SH-SY5Y (cell line): ENCODE measurements at regions not wholly inside any gene's neighbourhood (a gene's known extent, or its start where the extent isn't known, plus 50 kb on each side); places are given as distances from the start of the nearest gene placed in this dataset.

Experiments used
- GATA2 ChIP-seq: IDR thresholded peaks from 2 replicates; pipeline ENCODE4 v1.6.1; 2011; ENCODE audit warnings: mild to moderate bottlenecking, low read depth, low read length
- GATA3 ChIP-seq: IDR thresholded peaks from 2 replicates; pipeline ENCODE4 v1.6.1; 2011; ENCODE audit warnings: low read depth, mild to moderate bottlenecking, low read length, moderate library complexity

DNA sequence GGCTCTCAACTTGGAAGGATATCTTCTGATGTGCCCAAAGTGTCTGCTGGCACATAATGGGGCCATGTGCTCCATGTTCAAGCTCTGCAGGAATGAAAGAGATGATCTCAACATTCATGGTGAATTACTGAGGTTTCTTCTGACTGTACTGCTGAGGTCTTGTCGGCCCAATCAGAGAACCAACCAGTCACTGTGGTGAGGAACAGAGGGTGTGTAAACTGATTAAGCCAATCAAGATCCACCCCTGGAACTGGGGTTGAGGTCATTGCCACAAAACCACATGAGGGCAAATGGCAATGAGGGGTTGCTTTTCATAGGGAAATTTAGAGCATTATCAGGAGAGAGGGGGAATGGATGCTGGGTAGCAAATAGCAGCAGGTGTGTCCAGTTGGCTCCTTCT is 152.3 kb upstream of the RAG2 start:
- TF ChIP-seq GATA3 (no peak), GATA2 (no peak)

DNA sequence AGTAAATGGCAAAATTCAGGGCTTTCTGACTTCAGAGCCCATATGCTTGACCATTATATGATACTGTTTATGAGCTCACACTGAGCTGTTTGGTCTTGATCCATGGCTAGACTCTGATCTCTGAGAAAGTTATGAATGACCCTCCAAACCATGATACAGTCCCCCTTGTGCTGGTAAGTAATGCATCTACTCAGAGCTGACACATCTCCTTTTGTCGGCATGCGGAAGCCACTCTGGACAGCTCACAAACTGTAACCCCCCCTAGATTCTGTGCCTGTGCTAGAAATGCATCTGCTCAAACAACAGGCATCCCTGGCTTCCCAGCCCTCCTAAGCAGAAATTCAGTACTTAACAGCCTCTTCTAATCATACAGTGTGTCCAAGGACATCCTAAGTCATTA is 150.8 kb upstream of the RAG2 start:
- TF ChIP-seq GATA2, result no peak
- TF ChIP-seq GATA3, result no peak

- TF ChIP-seq GATA3 (no peak), GATA2 (no peak; the same call in 1 of the 2 replicates)
Observed at GRCh38 chr11:36746886-36747710, 149.1 kb upstream of the RAG2 start.

- TF ChIP-seq GATA2, result no peak
- no peak for TF ChIP-seq GATA3
Observed at GRCh38 chr11:36744375-36745168, 146.5 kb upstream of the RAG2 start.

DNA sequence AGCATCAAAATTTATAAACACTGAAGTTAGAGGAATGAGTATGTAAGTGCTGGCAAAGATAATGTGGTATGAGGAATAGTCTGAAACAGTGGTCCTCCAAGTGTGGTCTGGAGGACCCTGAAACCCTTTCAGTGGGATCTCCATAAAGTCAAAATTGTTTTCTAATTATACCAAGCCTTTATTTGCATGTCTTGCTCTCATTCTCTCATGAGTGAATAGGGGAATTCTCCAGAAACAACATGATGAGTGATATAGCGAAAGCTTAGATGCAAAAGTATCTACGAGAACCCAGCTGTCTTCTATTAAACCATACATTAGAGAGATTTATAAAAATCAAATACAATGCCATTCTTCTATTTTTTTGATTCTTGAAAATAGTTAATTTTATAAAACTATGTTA is 145.0 kb upstream of the RAG2 start:
- TF ChIP-seq GATA3, result no peak
- no peak for TF ChIP-seq GATA2

- TF ChIP-seq GATA2 (no peak), GATA3 (no peak)
Observed at GRCh38 chr11:36741515-36741914, 143.5 kb upstream of the RAG2 start.

DNA sequence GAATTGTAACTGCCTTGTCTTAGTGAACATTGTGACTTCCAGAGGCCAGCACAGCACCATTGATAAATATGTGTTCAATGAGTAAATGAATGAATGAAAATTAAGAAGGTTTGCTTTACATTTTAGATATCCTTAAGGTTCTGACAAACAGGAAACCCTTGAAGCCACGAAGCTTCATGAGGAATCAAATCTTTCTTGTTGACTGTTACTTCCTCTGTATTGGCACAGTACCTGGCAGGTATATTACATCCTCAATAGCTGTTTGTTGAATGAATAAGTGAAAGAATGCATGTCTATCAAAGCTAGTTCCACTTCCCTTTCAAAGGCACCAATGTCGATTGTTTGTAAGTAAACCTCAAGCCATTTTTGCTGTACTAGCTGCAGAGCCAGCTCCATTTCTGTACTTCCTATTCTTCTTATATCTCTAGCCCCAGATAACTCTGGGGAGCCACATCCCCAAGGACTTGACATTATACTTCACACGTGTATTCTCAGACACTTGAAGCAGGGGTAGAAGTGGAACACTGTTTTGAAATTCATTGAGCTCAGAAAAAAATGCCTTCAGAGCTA is 140.3 kb upstream of the RAG2 start:
- TF ChIP-seq GATA2 (no peak), GATA3 (no peak)

- no peak for TF ChIP-seq GATA2
- no peak for TF ChIP-seq GATA3
Observed at GRCh38 chr11:36736103-36736502, 138.1 kb upstream of the RAG2 start.

DNA sequence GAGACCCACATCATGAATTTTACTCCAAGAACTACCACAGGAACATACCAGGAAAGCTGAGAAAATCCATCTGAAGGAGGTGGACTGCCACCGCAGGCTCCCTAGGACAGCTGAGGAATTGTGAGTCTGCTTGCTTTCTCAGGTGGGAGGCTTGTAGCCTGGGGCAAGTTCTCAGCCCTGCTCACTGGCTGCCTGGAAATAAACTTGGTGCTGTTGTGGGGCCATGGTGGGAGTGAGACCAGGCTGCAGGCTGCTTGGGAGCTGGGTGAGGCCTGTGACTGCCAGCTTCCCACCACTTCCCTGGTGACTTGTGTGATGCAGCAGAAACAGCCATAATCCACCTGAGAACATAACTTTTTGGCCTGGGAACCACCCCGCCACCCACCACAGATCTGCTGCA is 132.7 kb upstream of the RAG2 start:
- TF ChIP-seq GATA2 (no peak), GATA3 (no peak)

DNA sequence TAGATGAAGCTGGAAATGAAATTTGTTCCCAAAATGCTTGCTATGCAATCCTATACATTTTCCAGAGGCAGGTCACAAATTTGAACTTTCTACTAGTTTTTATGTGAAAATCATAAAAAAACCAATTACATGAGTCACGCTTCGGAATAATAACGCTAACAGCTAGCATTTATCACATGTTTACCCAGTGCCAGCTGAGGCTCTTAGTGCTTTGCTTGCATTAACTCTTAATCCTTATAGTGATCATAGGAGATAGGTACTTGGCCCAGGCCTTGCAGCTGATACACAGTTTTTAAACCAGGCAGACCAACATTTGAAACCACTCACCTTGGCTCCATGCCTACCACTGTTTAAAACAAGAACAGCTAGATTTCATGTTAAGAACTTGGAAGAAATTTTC is 131.8 kb upstream of the RAG2 start:
- TF ChIP-seq GATA3, result no peak
- TF ChIP-seq GATA2, result no peak

DNA sequence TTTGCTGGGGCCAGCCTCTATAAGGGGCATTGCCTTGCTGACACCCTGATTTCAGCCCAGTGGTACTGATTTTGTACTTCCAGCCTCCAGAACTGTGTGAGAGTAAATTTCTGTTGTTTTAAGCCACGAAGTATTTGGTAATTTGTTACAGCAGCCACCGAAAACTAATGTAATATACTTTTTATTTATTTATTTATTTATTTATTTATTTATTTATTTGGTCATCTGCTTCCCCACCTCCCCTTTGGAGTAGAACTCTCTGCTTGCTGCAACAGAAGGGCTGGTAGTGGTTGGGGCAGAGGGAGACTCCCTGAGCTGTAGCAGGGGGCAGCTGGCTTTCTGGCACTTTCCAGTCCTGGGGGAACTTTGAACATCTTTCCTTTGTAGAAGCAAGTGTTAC is 128.4 kb upstream of the RAG2 start:
- TF ChIP-seq GATA3 (no peak), GATA2 (no peak)

DNA sequence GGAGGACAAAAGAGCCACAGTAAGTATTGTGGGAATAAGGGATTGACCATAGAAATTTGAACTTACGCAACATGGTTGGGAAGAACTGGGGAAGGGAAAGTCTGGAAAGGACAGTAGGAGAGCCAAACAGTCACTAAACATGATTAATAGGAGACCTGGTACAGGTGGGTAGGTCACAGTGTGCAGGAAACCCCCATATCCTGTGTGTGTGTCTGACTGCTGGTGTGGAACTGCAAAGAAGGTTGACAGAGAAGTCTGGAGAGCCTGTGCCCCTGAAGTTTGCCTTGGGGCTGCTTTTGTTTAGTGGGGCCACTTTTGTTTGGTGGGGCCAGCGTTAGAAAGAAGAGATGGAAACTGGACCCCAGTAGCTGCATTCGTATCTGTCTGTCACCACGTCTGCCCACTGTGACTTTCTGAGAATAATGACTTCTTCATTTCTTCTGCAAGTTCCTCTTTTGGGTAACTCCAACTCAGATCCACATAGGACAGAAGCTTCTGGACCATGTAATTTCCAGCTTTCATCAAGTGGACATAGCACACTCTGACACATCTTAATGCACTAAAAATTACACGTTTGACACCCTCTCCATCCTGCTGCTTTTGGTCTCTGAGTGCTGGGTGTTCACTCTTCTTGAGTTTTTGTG is 126.8 kb upstream of the RAG2 start:
- no peak for TF ChIP-seq GATA2
- no peak for TF ChIP-seq GATA3

DNA sequence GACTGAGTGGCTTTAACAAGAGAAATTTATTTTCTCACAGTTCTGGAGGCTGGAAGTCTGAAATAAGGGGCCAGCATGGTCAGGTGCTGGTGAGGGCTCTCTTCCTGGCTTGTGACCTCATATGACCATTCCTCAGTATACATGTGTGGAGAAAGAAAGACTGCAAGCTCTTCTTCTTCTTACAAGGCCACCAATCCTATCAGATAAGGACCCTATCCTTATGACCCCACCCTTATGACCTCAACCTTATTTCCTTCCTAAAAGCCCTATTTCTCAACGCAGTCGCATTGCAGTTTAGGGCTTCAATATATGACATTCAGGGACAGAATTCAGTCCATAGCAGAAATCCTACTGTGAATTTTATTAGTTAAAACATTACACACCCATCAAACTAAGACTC is 124.4 kb upstream of the RAG2 start:
- no peak for TF ChIP-seq GATA2
- TF ChIP-seq GATA3, result no peak

DNA sequence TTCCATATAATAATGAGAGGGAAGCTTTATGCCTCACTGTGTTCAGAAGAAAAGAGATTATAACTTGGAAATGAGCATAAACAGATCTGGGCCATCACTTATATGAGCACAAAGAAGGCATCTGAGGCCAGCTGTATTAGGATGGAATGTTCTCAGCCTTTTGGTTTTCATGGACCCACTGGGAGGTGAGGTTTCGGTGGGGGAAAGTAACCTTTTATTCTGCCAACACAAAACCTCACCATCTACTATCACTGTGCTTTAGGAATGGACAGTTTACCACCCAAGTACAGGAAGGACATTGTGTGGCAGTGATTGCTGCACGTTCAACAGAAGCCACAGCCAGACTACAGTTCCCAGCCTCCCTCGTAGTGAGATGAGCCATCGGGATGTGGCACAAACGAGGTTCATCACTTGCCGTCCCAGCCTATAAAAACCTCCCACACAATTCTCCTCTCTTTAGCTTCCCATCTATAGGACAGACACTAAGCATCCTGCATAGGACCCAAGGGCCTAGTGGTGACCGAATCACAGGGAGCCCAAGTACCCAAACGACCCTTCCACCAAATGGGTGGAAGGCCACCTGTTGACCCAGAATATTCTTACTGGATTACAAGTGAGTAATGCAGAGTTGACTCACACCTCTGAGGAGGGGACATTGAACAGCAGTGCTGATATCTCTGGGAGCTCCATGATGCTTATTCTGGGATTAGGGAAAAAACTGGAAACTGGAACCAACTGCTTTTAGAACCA is 121.5 kb upstream of the RAG2 start:
- TF ChIP-seq GATA3, result no peak
- no peak for TF ChIP-seq GATA2

- TF ChIP-seq GATA2 (no peak), GATA3 (no peak)
Observed at GRCh38 chr11:36718451-36718850, 120.4 kb upstream of the RAG2 start.
